ENCODE measurements at regions not wholly inside any gene's neighbourhood (a gene's known extent, or its start where the extent isn't known, plus 50 kb on each side); places are given as distances from the start of the nearest gene placed in this dataset.

- TF ChIP-seq CTCF (conservative IDR thresholded peaks at IDR 0.05; ENCODE audit: low read depth, low read length) (no peak), EZH2 (IDR thresholded peaks at IDR 0.05; ENCODE audit: borderline replicate concordance, low read depth, low read length, poor library complexity, severe bottlenecking) (no peak)
These were observed 622.7 kb downstream of the RAPGEF2 start for GRCh38 chr4:159725571-159725970.

Data from A673 (cell line).